ENCODE measurements at regions not wholly inside any gene's neighbourhood (a gene's known extent, or its start where the extent isn't known, plus 50 kb on each side); places are given as distances from the start of the nearest gene placed in this dataset.
A peak's percentile ranks its signal among the peaks of the same experiment; 100 is the strongest.

GRCh38 chrX:88424071-88424470, 323.0 kb upstream of the CPXCR1 start:
- no peak for DNase-seq
- Histone ChIP-seq H3K36me3 (no peaks in the 10 kb centered on the region), H3K27ac (no peak overlapping the region), H3K9me3 (replicated peaks) (no peaks in the 10 kb centered on the region), H3K4me3 (no peak overlapping the region), H3K27me3 (no peaks in the 10 kb centered on the region), H3K4me1 (no peaks in the 10 kb centered on the region)

- H3K4me1 ChIP-seq: no peaks in the 10 kb centered on the region
- no peaks in the 10 kb centered on the region for H3K9me3 ChIP-seq (replicated peaks)
- no peak for DNase-seq
- H3K36me3 ChIP-seq: no peaks in the 10 kb centered on the region
- no peak overlapping the region for H3K27ac ChIP-seq
- no peak overlapping the region for H3K4me3 ChIP-seq
- no peaks in the 10 kb centered on the region for H3K27me3 ChIP-seq
Measured at GRCh38 chrX:88424541-88424940, 322.5 kb upstream of the CPXCR1 start.

GRCh38 chrX:88425739-88426138, 321.3 kb upstream of the CPXCR1 start:
- H3K4me1 ChIP-seq: no peaks in the 10 kb centered on the region
- DNase-seq: peak in 1 of 2 experiments; percentile 6
- H3K27ac ChIP-seq: no peak overlapping the region
- H3K27me3 ChIP-seq: no peaks in the 10 kb centered on the region
- no peaks in the 10 kb centered on the region for H3K9me3 ChIP-seq (replicated peaks)
- no peaks in the 10 kb centered on the region for H3K36me3 ChIP-seq
- H3K4me3 ChIP-seq: no peak overlapping the region

- no peaks in the 10 kb centered on the region for H3K36me3 ChIP-seq
Measured at GRCh38 chrX:88437563-88437962, 309.5 kb upstream of the CPXCR1 start.

GRCh38 chrX:88438209-88438608, 308.8 kb upstream of the CPXCR1 start:
- DNase-seq: no peak
- Histone ChIP-seq H3K4me3 (no peak overlapping the region), H3K27me3 (no peaks in the 10 kb centered on the region), H3K36me3 (no peaks in the 10 kb centered on the region), H3K9me3 (replicated peaks) (no peaks in the 10 kb centered on the region), H3K4me1 (no peaks in the 10 kb centered on the region), H3K27ac (no peak overlapping the region)

More at GRCh38 chrX:88437563-88437962, 309.5 kb upstream of the CPXCR1 start:
- H3K27ac ChIP-seq: no peak overlapping the region
- no peaks in the 10 kb centered on the region for H3K27me3 ChIP-seq
- no peak overlapping the region for H3K4me3 ChIP-seq
- no peaks in the 10 kb centered on the region for H3K4me1 ChIP-seq
- DNase-seq: no peak
- H3K9me3 ChIP-seq (replicated peaks): no peaks in the 10 kb centered on the region

GRCh38 chrX:88439935-88440334, 307.1 kb upstream of the CPXCR1 start:
- DNase-seq: no peak
- Histone ChIP-seq H3K27ac (no peak overlapping the region), H3K27me3 (no peaks in the 10 kb centered on the region), H3K4me1 (no peaks in the 10 kb centered on the region), H3K9me3 (replicated peaks) (no peaks in the 10 kb centered on the region), H3K4me3 (no peak overlapping the region), H3K36me3 (no peaks in the 10 kb centered on the region)

Data from SJCRH30 (cell line).